ENCODE measurements at regions not wholly inside any gene's neighbourhood (a gene's known extent, or its start where the extent isn't known, plus 50 kb on each side); places are given as distances from the start of the nearest gene placed in this dataset.

GRCh38 chr4:14337892-14338584 is 664.2 kb upstream of the CPEB2 start:
- TF ChIP-seq CTCF (IDR thresholded peaks at IDR 0.05) = no peak
- no peak for TF ChIP-seq POLR2A (IDR thresholded peaks at IDR 0.05)
